GM18867 (cell line): ENCODE measurements at regions not wholly inside any gene's neighbourhood (a gene's known extent, or its start where the extent isn't known, plus 50 kb on each side); places are given as distances from the start of the nearest gene placed in this dataset.

Experiments used
- ATAC-seq: cut with Tn5 transposase; IDR thresholded peaks from one replicate; pipeline ENCODE4 v1.9.1; 2021; ENCODE audit warnings: mild to moderate bottlenecking, moderate library complexity; ENCODE audit not compliant: unreplicated experiment

GRCh38 chr4:83865417-83866150 lies 329.7 kb downstream of the GPAT3 start:
- ATAC-seq, result no peak

GRCh38 chr4:83864097-83864817 lies 328.3 kb downstream of the GPAT3 start:
- ATAC-seq, result no peak

GRCh38 chr4:83862471-83862870 lies 326.6 kb downstream of the GPAT3 start:
- ATAC-seq, result no peak

GRCh38 chr4:83860200-83860599 lies 324.3 kb downstream of the GPAT3 start:
- no peak for ATAC-seq

- ATAC-seq, result no peak
Measured at GRCh38 chr4:83858131-83858530, 322.2 kb downstream of the GPAT3 start.

- no peak for ATAC-seq
Measured at GRCh38 chr4:83855044-83855443, 319.1 kb downstream of the GPAT3 start.

GRCh38 chr4:83852085-83852451 lies 316.2 kb downstream of the GPAT3 start:
- no peak for ATAC-seq

- ATAC-seq, result no peak
Measured at GRCh38 chr4:83851261-83852084, 315.6 kb downstream of the GPAT3 start.

GRCh38 chr4:83850435-83850834 lies 314.5 kb downstream of the GPAT3 start:
- no peak for ATAC-seq

- ATAC-seq, result no peak
Measured at GRCh38 chr4:83846193-83846830, 310.4 kb downstream of the GPAT3 start.

- ATAC-seq, result no peak
Measured at GRCh38 chr4:83839615-83840014, 303.7 kb downstream of the GPAT3 start.

- ATAC-seq, result no peak
Measured at GRCh38 chr4:83837614-83838308, 301.9 kb downstream of the GPAT3 start.

- no peak for ATAC-seq
Measured at GRCh38 chr4:83833920-83834319, 298.0 kb downstream of the GPAT3 start.

GRCh38 chr4:83832110-83832825 lies 296.4 kb downstream of the GPAT3 start:
- ATAC-seq, result no peak

GRCh38 chr4:83831588-83831987 lies 295.7 kb downstream of the GPAT3 start:
- no peak for ATAC-seq

GRCh38 chr4:83830138-83830888 lies 294.4 kb downstream of the GPAT3 start:
- no peak for ATAC-seq

- ATAC-seq, result no peak
Measured at GRCh38 chr4:83828601-83829000, 292.7 kb downstream of the GPAT3 start.

- ATAC-seq, result no peak
Measured at GRCh38 chr4:83821493-83821892, 285.6 kb downstream of the GPAT3 start.

- no peak for ATAC-seq
Measured at GRCh38 chr4:83819582-83819981, 283.7 kb downstream of the GPAT3 start.
